GM21367 (cell line): ENCODE measurements at regions not wholly inside any gene's neighbourhood (a gene's known extent, or its start where the extent isn't known, plus 50 kb on each side); places are given as distances from the start of the nearest gene placed in this dataset.

ENCODE experiments used
- ATAC-seq: cut with Tn5 transposase; IDR thresholded peaks from one replicate; pipeline ENCODE4 v1.9.1; 2021; ENCODE audit not compliant: unreplicated experiment

DNA sequence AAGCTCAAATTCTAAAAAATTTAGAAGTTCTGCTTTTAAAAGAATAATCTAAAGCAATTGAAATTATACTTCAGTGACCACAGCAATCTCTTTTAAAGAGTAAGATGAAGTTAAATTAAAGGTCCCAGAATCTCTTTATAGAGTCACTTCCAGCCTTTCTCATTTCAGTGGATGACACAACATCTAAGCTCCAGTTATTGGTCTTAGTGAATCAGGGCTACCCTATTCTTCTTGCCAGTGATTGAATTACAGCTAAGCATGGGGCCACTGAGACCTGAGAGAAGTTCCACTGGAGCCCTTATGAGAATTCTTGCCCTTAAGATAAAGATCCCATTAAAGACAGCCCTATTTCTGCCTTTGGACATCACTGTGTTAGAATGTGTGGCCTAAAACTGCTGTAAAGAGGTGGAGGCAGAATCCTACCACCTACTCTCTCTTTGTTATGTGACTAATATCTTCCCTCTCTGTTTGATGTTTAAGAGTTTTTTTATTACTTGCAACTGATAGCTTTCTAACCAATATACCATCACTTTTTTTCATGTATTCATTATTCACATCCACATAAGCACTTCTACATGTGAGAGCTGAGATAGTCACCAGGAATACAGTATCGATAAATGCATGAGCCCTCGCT, 128.6 kb downstream of the UNC5CL start:
- ATAC-seq, result no peak

DNA sequence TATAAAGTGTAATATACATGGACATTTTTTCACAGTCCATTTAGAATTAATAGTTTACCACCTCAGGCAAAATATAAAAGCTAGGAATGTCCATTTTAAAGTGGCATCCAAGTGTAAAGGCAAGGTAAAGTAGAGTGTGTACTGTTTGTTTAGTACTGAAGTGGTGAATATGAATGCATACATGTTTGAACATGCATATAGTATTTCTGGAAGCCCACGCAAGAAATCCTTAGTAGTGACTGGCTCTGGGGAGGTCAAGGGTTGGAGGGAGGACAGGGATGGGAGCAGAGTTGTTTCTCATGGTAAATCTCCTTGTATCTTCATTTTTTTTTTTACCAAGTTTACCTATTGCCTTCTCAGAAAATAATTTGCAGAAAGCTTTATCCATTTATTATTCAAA, 129.2 kb downstream of the UNC5CL start:
- ATAC-seq, result no peak

DNA sequence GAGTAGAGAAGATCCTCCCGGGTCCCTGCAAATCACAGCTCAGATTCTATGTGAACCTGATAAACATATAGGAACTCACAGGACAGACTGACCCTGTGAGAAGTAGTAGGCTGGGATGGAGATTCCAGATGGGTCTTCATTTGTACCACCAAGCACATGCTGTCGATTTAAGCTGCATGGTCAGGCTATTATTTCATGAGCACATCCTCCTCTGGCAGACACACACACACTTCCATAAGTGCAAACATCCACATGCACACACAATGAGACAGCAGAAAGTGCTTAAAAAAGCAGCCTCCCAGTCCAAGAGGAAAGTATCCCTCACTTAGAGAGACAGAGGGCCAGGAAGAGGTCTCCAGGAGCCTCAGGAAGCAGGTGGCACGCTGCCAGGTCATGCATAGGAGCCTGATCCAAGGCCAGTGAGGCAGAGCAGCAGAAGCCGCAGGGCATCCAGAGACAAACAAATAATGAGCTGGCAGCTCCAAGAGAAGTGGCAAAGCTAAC, 131.8 kb downstream of the UNC5CL start:
- no peak for ATAC-seq

DNA sequence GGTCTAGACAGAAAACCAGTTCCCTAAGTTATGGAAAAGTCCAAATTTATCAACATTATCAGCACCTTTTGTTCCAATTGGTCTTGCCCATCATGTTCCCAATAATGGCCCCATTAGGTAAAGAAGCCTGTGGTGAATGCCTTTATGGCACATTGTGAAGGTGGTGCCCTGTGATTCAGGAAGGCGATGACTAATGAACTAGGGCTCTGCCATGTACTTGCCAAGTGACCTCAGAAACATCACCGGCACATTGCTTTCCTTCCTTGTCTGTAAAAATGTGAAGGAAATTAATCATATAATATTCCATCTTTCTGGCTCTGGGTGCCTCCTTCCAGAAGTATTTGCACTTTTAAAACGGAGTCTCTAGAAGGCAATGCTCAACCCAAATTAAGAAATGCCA, 132.3 kb downstream of the UNC5CL start:
- ATAC-seq, result no peak

DNA sequence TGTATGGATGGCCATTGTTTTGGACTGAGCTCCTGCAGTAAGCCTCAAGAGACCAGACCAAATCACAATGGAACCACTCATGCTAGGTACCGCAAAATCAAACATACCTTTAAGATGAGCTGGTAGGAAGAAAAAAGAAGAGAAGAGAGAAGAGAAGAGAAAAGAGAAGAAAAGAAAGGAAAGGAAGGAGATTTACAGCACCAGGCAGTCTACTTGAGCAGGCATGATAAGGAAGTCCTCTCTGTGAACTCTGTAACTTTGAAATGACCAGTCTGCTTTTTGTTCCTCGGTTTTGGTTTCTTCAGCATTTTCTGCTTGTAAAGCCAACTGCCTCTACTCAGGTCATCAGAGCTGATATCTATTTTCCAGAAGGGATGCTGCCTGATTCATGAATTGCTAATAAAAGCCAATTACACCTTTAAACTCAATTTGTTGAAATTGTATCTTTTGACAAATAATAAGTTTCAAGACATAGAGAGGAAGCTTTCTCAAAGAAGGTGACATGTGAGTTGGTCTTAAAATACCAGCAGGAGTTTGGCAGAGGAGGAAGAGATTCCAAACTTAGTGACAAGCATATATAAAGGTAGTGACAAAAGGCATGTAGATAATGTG, 134.3 kb downstream of the UNC5CL start:
- ATAC-seq, result no peak

DNA sequence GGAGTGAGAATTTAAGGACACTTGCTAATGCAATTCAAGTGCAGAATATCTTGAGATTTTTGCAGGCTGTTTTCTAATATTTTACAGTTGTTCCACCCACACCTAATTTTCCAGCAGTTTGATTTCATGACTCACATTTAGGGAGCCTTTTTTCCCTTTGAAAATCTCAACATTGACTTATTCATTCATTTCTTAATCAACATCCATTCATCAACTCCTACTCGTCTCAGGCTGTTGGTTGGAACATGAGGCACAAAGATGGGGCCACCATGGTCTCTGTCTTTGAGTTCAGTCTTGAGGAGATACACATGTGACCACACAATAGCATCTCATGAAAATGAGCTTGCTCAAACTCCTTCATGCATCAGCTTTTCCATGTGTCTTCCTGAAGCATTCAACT, 135.6 kb downstream of the UNC5CL start:
- ATAC-seq, result no peak

DNA sequence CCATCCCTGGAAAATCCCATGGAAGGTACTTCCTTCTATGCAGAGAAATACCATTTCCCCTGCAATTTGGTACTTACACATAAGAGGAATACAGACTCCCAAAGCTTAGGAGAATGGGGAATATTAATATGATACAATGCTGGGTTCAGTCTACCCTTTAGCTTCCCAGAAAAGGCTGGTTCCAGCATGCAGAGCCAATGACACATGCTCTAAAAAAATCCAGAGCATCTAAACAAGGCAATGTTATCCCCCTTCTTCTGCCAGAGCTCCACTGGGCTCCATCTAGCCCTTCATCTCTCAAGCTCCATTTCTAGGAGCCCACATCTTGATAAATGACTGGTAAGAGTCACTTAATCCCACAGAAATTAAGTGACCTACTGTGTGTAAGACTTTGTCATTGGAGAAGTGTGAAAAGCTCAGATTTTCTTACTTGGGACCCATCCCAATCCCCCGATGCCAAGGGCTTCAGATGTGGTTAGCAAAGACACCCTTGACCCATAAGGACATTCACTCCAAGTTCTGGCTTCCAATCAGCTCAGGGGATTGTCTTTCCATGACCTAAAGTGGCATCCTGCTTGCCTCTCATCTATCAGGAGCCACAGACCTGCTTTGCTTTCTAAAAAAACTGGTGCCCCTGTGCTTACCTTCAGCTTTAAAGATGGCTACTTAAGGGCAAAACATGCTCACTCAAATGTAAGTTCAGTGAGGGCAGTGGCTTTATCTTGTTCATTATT, 137.5 kb downstream of the UNC5CL start:
- ATAC-seq, result no peak

DNA sequence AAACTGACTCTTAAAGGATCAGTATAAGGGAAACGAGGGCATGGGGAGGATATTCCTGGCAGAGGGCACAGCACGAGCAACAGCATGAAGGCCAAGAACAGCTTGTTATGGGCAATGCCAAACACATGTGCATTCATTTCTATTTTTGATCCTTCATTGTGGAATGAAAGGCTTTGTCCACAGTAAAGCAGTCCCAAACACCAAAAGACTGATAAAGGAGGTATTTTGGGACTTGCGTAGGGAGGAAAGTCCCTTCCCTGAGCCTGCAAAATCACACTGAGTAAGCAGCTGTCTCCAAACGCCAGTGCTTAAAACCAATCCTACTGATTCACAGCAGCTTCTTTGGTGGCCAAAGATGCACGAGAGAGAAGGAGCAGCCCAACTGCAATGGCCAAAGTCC, 138.2 kb downstream of the UNC5CL start:
- no peak for ATAC-seq

DNA sequence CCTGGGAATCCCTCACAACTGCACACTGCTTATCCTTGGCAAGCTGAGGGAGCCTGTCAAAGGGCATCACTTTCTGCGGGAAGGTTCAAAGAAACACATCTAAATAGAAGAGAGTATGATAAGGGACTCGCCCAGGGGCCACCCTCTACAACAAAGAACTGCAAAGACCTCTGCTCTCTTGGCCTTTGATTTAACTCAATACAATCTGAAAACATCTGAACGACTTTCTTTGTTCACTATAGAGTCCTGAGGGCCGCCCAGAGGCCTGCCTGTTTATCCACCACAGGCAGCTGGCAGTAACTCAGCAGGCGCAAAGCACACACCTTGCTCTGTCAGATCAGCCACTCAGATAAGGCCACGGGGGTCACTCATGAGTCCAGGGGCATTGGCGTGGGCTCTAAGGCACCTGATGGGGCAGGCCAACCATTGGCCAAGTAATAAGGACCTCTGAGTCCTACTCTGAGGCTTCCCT, 139.3 kb downstream of the UNC5CL start:
- no peak for ATAC-seq

DNA sequence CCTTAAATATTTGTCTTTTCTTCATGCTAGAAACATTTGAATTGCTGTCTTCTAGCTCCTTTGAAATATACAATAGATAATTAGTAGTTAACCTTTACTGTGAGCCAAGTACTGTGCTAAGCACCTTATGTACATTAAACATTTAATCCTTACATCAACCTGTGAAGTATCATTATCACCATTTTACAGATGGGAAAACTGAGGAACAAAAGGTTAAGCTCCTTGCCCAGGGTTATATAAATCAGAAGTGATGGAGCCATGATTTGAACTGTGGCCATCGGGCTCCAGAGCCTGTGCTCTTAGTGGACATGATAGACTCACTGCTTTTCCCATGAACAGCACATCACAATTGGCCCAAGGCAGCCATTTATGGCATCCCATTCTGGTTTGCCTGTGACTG, 140.9 kb downstream of the UNC5CL start:
- no peak for ATAC-seq

DNA sequence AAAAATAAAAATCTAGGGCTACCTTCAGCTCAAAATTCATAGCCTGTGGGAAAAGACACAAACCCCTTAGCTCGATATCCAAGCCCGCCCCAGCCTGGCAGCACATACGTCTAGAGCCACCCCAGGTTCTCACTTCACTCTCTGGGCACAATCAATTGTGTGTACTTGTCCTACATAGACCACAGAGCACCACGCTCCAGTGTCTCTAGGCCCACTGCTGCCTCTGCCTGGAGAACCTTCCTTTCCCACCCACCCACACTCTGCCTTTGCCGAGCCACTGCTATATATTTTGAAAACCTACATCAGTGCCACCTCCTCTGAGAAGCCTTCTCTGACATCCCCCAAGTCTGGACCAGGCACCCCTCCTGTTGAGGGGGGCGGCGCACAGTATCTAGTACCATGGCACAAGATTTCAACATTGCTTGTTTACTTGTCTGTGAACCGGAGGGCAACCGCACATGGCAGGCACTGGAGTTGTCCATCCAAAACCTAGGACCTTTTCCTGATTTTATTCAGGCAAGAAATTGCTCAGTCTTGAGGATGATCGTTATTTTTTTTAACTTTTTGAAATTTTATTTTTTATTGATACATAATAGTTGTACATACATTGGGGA, 141.5 kb downstream of the UNC5CL start:
- ATAC-seq, result no peak

DNA sequence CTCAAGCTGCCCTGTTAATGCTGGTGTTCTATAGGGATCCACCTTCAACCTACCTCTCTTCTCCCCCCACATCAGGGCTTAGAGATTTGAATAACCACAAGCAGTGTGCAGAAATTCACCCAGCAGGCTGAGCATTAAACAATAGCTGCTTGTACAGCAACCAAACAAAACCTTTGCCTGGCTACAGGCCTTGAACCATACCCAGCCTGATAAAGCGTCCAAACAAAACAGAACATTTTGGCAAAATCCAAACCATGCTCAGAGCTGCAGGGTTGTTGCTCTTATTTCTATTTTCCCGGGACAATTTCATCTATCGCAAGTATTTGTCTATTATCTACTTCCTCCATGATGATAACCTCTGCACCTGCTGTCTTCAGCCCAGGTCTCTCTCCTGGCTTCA, 142.3 kb downstream of the UNC5CL start:
- ATAC-seq, result no peak

DNA sequence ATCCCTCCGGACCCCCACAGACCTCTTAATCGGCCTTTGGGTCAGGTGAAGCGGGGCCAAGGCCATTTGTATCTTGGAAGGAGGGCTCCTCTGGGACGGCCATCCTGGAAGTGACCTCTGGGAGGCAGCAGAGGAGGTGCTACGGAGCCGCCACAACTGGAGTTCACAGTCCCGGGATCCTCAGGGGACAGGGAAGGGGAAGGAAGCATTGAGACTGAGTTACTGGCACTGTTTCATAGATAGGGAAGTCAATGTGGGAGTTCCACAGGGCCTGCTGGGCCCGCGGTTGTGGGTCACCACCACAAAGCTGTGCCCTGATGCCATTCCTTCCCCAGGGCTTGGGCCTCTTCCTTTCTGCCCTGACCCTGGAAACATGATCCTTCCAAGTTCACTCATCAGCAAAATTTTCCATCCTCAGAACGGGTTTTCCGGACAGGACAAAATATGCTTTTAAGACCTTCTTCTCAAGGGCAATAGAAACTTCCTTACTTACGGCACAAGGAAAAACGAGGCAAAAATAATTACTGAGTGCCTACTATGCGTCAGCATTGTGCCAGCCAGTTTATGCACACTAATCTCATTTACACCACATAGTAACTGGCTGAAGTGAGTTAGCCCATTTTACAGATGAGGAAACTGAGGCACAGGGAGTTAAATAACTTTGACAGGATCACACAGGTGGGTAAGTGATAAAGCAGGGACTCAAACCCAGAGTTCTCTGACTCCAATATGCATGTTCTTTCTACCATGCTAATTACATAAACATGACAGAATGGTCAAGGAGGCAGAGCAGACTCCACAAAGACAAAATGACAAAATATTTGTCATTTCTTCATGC, 143.8 kb downstream of the UNC5CL start:
- no peak for ATAC-seq

DNA sequence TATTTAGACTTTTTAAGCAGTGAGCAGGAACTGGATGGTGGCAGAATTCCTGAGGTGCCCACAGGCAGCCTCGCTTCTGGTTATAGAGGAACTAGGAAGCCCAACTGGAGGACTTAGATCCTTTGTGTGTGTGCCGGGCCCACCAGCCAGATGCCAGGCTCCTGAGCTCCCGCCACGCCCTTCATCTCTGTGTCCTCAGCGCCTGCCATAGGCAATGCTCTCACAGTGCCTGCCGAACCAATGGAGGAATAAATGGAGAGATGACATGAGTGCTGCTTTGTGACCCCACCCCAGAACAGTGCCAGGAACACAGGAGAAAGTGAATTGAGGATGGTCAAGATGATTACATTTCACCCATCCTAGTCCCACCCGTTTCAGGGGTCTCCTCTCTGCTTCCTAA, 146.0 kb downstream of the UNC5CL start:
- no peak for ATAC-seq

DNA sequence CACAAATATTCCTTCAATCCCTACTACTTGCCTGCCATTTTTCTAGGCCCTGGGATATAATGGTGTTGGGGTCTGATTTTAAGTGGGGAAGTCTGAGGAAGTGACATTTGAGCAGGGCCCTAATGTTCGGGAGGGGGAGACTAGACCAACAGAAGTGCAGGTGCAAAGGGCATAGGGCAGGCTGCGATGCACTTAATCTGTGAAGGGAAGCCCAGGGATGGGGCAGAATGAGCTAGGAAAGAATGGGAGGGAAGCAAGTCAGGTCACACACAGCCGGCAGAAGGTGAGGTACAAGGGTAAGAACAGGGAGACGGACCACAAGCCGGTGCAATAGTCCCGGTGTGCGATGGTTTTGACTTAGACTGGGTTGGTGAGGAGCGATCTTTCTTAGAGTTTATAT, 146.8 kb downstream of the UNC5CL start:
- no peak for ATAC-seq

DNA sequence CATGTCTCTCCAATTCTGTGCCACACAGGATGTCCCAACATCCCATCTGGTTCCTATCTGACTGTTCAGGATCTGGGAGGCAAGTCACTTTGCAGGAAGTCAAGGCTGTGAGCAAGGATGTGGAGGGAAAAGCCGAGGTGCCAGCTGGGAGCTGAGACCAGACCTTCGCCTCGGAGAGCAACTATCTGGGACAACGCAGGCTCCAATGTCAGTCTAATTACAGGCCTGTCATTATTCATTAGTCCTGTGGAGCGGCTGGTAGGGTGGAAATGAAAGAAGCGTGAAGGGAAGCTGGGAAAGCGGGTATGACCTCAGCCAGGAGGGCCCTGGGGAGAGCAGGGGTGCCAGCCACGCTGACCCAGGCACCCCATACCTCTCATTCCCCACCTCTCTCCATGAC, 147.3 kb downstream of the UNC5CL start:
- no peak for ATAC-seq

DNA sequence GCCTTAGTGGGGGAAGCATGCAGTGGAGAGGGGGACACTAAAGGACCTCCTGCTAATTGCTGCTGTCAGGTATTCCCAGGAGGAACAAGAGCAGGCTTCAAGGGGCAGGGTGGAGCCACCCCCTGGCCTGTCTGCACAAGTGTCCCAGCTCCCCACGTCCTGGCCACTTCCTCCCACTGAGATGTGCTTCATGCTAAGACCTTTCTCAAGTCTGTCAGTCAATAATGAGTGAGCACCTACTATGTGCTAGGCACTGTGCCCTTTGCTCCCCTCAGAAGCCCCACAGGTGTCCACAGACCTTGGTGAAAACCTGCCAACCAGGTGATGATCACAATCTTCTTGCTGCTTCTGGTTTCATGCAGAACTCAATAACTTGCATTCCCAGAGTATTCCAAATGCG, 147.9 kb downstream of the UNC5CL start:
- no peak for ATAC-seq

DNA sequence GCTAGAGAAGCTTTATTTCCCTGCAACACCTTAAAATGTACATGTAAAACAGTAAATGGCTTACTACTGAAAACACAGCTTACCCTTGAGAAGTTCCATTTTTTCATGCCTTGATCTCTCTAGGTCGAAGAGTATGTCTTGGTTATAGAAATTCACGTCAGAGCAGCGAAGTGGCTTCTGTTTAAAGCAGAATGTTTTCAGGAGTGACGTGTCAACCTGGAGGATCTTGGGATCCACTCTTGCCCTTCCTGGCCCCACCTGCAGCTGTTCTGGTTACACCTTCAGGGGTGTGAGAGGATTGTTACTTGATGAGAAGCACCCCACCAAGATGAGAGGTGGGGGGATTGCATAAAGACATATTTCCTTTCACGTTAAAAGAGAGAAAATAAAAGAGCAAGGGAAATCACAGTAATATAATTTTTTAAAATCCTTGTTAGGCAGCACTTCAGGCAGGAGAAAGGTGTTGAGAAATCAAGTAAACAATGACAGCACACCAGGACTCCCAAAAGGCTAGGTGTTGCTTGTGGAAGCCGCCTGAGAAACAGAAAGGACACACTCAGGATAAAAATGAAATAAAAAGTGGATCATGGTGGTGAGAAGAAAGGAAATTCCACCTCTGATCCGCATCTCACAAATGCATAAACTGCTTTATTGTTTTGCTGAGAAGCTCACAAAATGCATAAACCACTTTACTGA, 149.7 kb downstream of the UNC5CL start:
- ATAC-seq, result no peak

DNA sequence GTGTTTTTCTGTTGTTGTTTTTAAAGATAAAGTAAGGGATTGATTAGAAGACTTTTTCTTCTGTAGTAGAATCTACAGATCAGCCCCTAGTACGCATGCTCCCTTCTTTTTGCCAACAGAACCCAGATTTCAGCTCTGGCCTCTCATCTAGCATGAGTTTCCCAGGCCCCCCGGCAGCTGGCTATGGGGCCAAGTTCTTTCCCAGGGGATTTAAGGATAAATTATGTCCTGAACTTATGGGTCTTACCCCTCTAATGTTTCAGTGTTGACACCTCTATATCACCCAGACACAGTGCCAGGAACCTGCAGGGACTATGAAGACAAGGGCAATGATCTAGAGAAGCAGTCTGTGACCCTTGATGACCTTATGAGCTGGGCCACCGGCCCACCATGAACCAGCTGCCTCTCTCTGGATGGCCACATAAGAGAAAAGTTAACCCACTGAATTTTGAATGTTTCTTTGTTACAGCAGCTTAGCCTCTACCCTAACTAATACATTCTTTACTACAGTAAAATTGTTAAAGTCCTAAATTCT, 150.5 kb downstream of the UNC5CL start:
- ATAC-seq, result no peak

DNA sequence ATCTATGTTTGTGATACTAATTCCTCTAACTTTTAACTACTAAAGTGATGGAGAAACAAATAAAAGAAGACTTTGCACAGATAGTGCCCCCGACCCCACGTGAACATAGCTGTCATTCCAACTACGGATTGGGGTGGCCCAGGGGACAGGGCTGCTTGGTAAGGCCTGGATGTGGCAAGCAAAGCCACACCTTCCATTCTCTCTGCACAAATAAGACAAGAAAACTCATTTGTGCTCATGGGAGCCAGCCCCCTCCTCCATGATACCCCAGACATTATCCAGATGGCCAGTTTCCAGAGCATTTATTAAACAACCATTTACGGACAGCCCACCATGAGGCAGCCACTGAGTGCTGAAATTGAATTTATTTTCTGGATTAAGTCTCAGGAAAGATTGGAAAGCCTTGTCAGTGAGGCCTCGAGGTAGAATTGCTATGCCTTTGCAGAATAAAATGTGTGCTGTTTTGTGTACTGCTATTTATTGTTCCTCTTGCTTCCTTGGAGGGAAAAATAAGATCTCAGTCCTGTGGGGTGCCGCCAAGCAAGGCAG, 151.2 kb downstream of the UNC5CL start:
- no peak for ATAC-seq
